Spleen (tissue), 11 donors: ENCODE measurements at regions not wholly inside any gene's neighbourhood (a gene's known extent, or its start where the extent isn't known, plus 50 kb on each side); places are given as distances from the start of the nearest gene placed in this dataset.

Experiments
- DNase-seq: peaks from one replicate; pipeline ENCODE4 v3.0.0-alpha.2; 2020
- H3K27ac ChIP-seq, 8 donors: fragments of 200-600 bp; sonication (generic) in 7 of 8; 1 replicate in 4 of 8; 2 replicates in 4 of 8; pipeline versions ENCODE4 v1.5.0 to v1.8.0; 2016 to 2021; ENCODE audit warnings: inconsistent platforms in 4 of 8, mild to moderate bottlenecking in 4 of 8, moderate library complexity in 1 of 8
- H3K27me3 ChIP-seq, 7 donors: fragments of 200-600 bp; sonication (generic) in 6 of 7; replicated peaks in 1 of 7; 1 replicate in 4 of 7; 2 replicates in 3 of 7; pipeline versions ENCODE4 v1.5.0 to v1.8.0; 2016 to 2021; ENCODE audit warnings: inconsistent platforms in 3 of 7, mild to moderate bottlenecking in 1 of 7
- H3K36me3 ChIP-seq, 6 donors: fragments of 200-600 bp; sonication (generic) in 5 of 6; 1 replicate in 4 of 6; 2 replicates in 2 of 6; pipeline versions ENCODE4 v1.5.0 to v1.8.0; 2016 to 2021; ENCODE audit warnings: inconsistent platforms in 2 of 6
- H3K4me1 ChIP-seq, 6 donors: fragments of 200-600 bp; sonication (generic) in 5 of 6; 1 replicate in 3 of 6; 2 replicates in 3 of 6; pipeline versions ENCODE4 v1.5.0 to v1.8.0; 2016 to 2021; ENCODE audit warnings: inconsistent platforms in 3 of 6
- H3K4me3 ChIP-seq, 8 donors: fragments of 200-600 bp; sonication (generic) in 7 of 8; 1 replicate in 4 of 8; 2 replicates in 4 of 8; pipeline versions ENCODE4 v1.5.0 to v1.8.0; 2016 to 2021; ENCODE audit warnings: inconsistent platforms in 4 of 8, mild to moderate bottlenecking in 4 of 8, moderate library complexity in 2 of 8
- H3K9me3 ChIP-seq, 8 donors: fragments of 200-600 bp; sonication (generic) in 7 of 8; 1 replicate in 4 of 8; 2 replicates in 4 of 8; pipeline versions ENCODE4 v1.5.0 to v1.8.0; 2016 to 2021; ENCODE audit warnings: inconsistent platforms in 4 of 8
- CTCF ChIP-seq, 11 experiments: fragments of 200-600 bp in 7 of 11; fragments of 450-650 bp in 4 of 11; sonication (generic) in 4 of 11; IDR thresholded peaks in 8 of 11; conservative IDR thresholded peaks in 3 of 11; 1 replicate in 7 of 11; 2 replicates in 4 of 11; pipeline versions ENCODE4 v1.4.0 to v1.8.0; 2016 to 2021; ENCODE audit warnings: antibody characterized with exemption in 11 of 11, inconsistent platforms in 4 of 11, mild to moderate bottlenecking in 1 of 11
- POLR2A ChIP-seq, 3 donors: fragments of 450-650 bp; IDR thresholded peaks; one replicate each; pipeline ENCODE4 v1.5.1; 2017; ENCODE audit warnings: antibody characterized with exemption in 3 of 3, mild to moderate bottlenecking in 1 of 3
- POLR2AphosphoS5 ChIP-seq, 3 donors: sonication (generic); formaldehyde crosslinking; IDR thresholded peaks; one replicate each; pipeline ENCODE4 v1.5.1; 2017; ENCODE audit warnings: antibody characterized with exemption in 3 of 3
- WGBS, 5 donors: extraction: QIAGEN DNeasy Blood & Tissue Kit in 3 of 5; methylation state at CpG; one replicate each; pipeline versions ENCODE4 v1.1.5 to v1.1.7; 2013 to 2018; 5-methylcytosine and 5-hydroxymethylcytosine counted together
- intact Hi-C: fragments of 100-400 bp; cut with DNase I; formaldehyde crosslinking; loops from one replicate; pipeline ENCODE4 v1.15.0; 2023; ENCODE audit warnings: low total_unique reads
- donor health status: healthy with polysubstance abuse.
- donor health status: DM: no; HTN: no; CAD: no; lungs with moderate emphysema.
- donor health status: DM: no; HTN: no; CAD: no.
- donor health status: Bipolar disorder and iron deficiency.
- donor health status: healthy.
- donor health status: DM: no; HTN: no; CAD: no.
- donor health status: DM: yes; HTN: yes; CAD: no.

DNA sequence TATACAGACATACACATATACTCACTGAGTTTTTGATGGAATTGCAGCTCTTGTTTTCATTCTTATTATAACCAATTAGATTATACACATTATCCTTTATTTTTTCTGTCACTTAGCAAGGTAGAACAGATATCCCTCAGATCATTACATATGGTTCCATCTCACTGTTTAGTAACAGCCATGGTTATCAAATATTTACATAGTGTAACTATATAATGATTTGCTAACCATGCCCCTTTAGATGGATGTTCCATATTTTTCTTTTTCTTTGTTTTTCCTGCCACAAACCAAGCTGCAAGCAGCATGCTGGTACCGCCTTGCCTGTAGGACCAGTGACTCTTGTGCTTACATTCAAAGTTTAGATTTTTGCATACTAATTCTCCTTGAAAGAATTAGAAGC, 163.4 kb upstream of the NFE2L3 start:
- H3K4me3 ChIP-seq = no peak overlapping the region
- no peaks in the 10 kb centered on the region for H3K4me1 ChIP-seq
- no peaks in the 10 kb centered on the region for H3K36me3 ChIP-seq
- TF ChIP-seq POLR2A (IDR thresholded peaks at IDR 0.05) (no peak), CTCF (IDR thresholded peaks at IDR 0.05 in 8 of 11, conservative IDR thresholded peaks at IDR 0.05 in 3 of 11) (no peak), POLR2AphosphoS5 (IDR thresholded peaks at IDR 0.05) (no peak)
- H3K9me3 ChIP-seq = no peaks in the 10 kb centered on the region
- no peak overlapping the region for H3K27ac ChIP-seq
- WGBS, 5 donors = 90 to 100% (median 97%) methylated on average over 1 of the region's 1 CpG
- intact Hi-C loops = no loop called here
- DNase-seq = no peak
- H3K27me3 ChIP-seq = peaks cover 0 to 23% (median 0%) of the 10 kb centered on the region in 7 donors

GRCh38 chr7:25989140-25989705, 162.8 kb upstream of the NFE2L3 start:
- H3K4me1 ChIP-seq = no peaks in the 10 kb centered on the region
- H3K9me3 ChIP-seq = no peaks in the 10 kb centered on the region
- no peak overlapping the region for H3K4me3 ChIP-seq
- WGBS, 5 donors = 60 to 83% (median 76%) methylated on average over 6 of the region's 6 CpGs
- DNase-seq = no peak
- intact Hi-C loops = no loop called here
- peaks cover 0 to 23% (median 0%) of the 10 kb centered on the region in 7 donors for H3K27me3 ChIP-seq
- H3K36me3 ChIP-seq = no peaks in the 10 kb centered on the region
- TF ChIP-seq POLR2A (IDR thresholded peaks at IDR 0.05) (no peak), CTCF (IDR thresholded peaks at IDR 0.05 in 8 of 11, conservative IDR thresholded peaks at IDR 0.05 in 3 of 11) (no peak), POLR2AphosphoS5 (IDR thresholded peaks at IDR 0.05) (no peak)
- H3K27ac ChIP-seq = no peak overlapping the region

DNA sequence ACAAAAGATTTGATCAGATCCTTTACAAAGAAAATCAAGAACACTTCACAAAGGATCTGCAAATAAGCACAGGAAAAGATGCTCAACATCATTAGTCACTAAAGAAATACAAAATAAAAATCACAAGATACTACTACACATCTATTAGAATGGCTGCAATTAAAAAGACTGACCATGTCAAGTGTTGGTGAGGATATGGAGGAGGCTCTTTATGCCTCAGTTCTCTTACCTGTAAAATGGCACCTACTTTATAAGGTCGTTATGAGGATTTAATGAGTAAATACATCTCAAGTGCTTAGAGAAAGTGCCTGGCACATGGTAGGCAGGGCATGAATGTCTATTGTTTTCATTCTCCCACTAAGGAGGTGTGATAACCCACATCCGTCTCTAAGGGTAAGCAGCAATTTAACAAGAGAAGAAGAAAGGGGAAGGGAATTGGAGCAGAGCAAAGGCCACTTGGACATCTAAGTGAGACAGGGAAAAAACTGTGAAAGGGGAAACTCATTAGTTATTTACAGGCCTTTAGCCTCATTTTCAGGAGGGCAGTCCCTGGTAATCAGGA, 157.5 kb upstream of the NFE2L3 start:
- TF ChIP-seq POLR2A (IDR thresholded peaks at IDR 0.05) (no peak), CTCF (IDR thresholded peaks at IDR 0.05 in 8 of 11, conservative IDR thresholded peaks at IDR 0.05 in 3 of 11) (no peak), POLR2AphosphoS5 (IDR thresholded peaks at IDR 0.05) (no peak)
- WGBS, 5 donors = 72 to 84% (median 82%) methylated on average over 2 of the region's 2 CpGs
- Histone ChIP-seq H3K27me3 (peaks cover 0 to 30% (median 0%) of the 10 kb centered on the region in 7 donors), H3K9me3 (peaks cover 0 to 4% (median 0%) of the 10 kb centered on the region in 8 donors), H3K27ac (no peak overlapping the region), H3K36me3 (no peaks in the 10 kb centered on the region), H3K4me3 (no peak overlapping the region), H3K4me1 (no peaks in the 10 kb centered on the region)
- no peak for DNase-seq
- intact Hi-C loops = no loop called here

DNA sequence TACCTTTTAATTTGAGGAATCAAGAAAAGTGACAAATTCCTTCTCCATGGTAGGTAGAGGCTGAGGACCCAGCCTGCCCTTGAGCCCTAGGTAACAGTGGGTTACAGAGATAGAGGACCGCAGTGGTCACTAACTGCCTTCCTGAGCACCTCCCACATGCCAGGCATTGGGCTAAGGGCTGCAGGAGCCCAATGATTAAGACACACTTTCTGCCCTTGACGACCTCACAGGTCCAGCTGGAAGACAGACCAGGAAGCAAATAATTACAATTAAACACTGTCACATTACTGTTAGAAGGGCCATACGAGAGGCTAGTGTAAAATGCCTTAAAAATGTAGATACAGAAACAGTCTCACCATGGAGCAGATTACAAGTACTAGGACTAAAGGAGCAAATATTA, 156.8 kb upstream of the NFE2L3 start:
- Histone ChIP-seq H3K4me3 (no peak overlapping the region), H3K27ac (no peak overlapping the region), H3K27me3 (peaks cover 0 to 35% (median 0%) of the 10 kb centered on the region in 7 donors), H3K36me3 (no peaks in the 10 kb centered on the region), H3K9me3 (peaks cover 0 to 4% (median 0%) of the 10 kb centered on the region in 8 donors), H3K4me1 (no peaks in the 10 kb centered on the region)
- 77 to 93% (median 81%) methylated on average over 3 of the region's 3 CpGs for WGBS, 5 donors
- TF ChIP-seq POLR2A (IDR thresholded peaks at IDR 0.05) (no peak), POLR2AphosphoS5 (IDR thresholded peaks at IDR 0.05) (no peak), CTCF (IDR thresholded peaks at IDR 0.05 in 8 of 11, conservative IDR thresholded peaks at IDR 0.05 in 3 of 11) (no peak)
- no peak for DNase-seq
- intact Hi-C loops = no loop called here
